SU-DHL-6 (cell line): ENCODE measurements at regions not wholly inside any gene's neighbourhood (a gene's known extent, or its start where the extent isn't known, plus 50 kb on each side); places are given as distances from the start of the nearest gene placed in this dataset.

Experiments
- CTCF ChIP-seq: fragments of 200-600 bp; sonication (generic); IDR thresholded peaks from one replicate; pipeline ENCODE4 v1.5.1; 2017; ENCODE audit warnings: antibody characterized with exemption, mild to moderate bottlenecking, low read length, moderate library complexity; ENCODE audit not compliant: insufficient read depth, poor library complexity, severe bottlenecking
- EZH2phosphoT487 ChIP-seq: fragments of 200-600 bp; sonication (generic), shearing (Covaris generic); conservative IDR thresholded peaks from 2 replicates; pipeline ENCODE4 v1.6.1; 2018; ENCODE audit warnings: mild to moderate bottlenecking, antibody characterized with exemption, low read length, moderate library complexity, mixed read lengths

- TF ChIP-seq CTCF (no peak), EZH2phosphoT487 (no peak)
These were observed 155.1 kb downstream of the LPIN1 start for GRCh38 chr2:11901351-11902069.
